ENCODE measurements at regions not wholly inside any gene's neighbourhood (a gene's known extent, or its start where the extent isn't known, plus 50 kb on each side); places are given as distances from the start of the nearest gene placed in this dataset.

- TF ChIP-seq EP300 (IDR thresholded peaks at IDR 0.05; ENCODE audit: borderline replicate concordance in 1 of 2, low read depth in 2 of 2, low read length in 2 of 2) (no peak), CREB1 (IDR thresholded peaks at IDR 0.05) (no peak), BACH1 (IDR thresholded peaks at IDR 0.05; ENCODE audit: low read length) (no peak), CTCF (IDR thresholded peaks at IDR 0.05; ENCODE audit: control extremely low read depth in 1 of 3, insufficient read depth in 1 of 3, low read depth in 1 of 3, low read length in 3 of 3) (no peak), SP1 (IDR thresholded peaks at IDR 0.05; ENCODE audit: low read depth, low read length) (no peak), NRF1 (IDR thresholded peaks at IDR 0.05; ENCODE audit: low read depth, low read length) (no peak), CEBPB (IDR thresholded peaks at IDR 0.05; ENCODE audit: low read depth, low read length) (no peak), SP4 (IDR thresholded peaks at IDR 0.05; ENCODE audit: low read length) (no peak), RXRA (IDR thresholded peaks at IDR 0.05; ENCODE audit: insufficient read depth, low read depth, low read length) (no peak)
Observed at GRCh38 chr4:12943069-12943468, 541.1 kb downstream of the RAB28 start.
